Keratinocyte (primary cell): ENCODE measurements at regions not wholly inside any gene's neighbourhood (a gene's known extent, or its start where the extent isn't known, plus 50 kb on each side); places are given as distances from the start of the nearest gene placed in this dataset.

Experiments
- DNase-seq: peaks from one replicate; pipeline ENCODE4 v3.0.0-alpha.2; 2011; ENCODE audit warnings: low read depth, missing footprints, low spot score
- FAIRE-seq: peaks from 2 replicates; lab custom pipeline; 2011; peaks lifted over from hg19 to GRCh38; lab: Jason Lieb, UNC
- H2AFZ ChIP-seq: 2 replicates; pipeline ENCODE4 v1.6.0; 2012; ENCODE audit warnings: low read length, control low read depth, inconsistent platforms; ENCODE audit not compliant: control insufficient read depth
- H3K27ac ChIP-seq: 2 replicates; pipeline ENCODE4 v1.5.1; 2011; ENCODE audit warnings: low read length; ENCODE audit not compliant: control insufficient read depth, insufficient read depth
- H3K27me3 ChIP-seq: 3 replicates; pipeline ENCODE4 v1.6.0; 2011; ENCODE audit warnings: low read length; ENCODE audit not compliant: control insufficient read depth, insufficient read depth; ENCODE audit errors: extremely low read depth
- H3K36me3 ChIP-seq, 2 experiments: 2 replicates in 1 of 2; 3 replicates in 1 of 2; pipeline ENCODE4 v1.5.1; 2011; ENCODE audit warnings: low read length in 2 of 2, mild to moderate bottlenecking in 1 of 2; ENCODE audit not compliant: control insufficient read depth in 2 of 2, insufficient read depth in 2 of 2; ENCODE audit errors: extremely low read depth in 1 of 2
- H3K4me1 ChIP-seq: 3 replicates; pipeline ENCODE4 v1.5.1; 2011; ENCODE audit warnings: low read length; ENCODE audit not compliant: control insufficient read depth, insufficient read depth; ENCODE audit errors: extremely low read depth
- H3K4me2 ChIP-seq: 3 replicates; pipeline ENCODE4 v1.6.0; 2011; ENCODE audit warnings: low read depth, low read length; ENCODE audit not compliant: control insufficient read depth, insufficient read depth; ENCODE audit errors: extremely low read depth
- H3K4me3 ChIP-seq, 3 experiments: fragments of 200-600 bp in 1 of 3; sonication (generic) in 1 of 3; 2 replicates in 2 of 3; 3 replicates in 1 of 3; pipeline ENCODE4 v1.5.1; 2011 to 2016; ENCODE audit warnings: low read length in 3 of 3, mild to moderate bottlenecking in 3 of 3, control low read depth in 2 of 3, inconsistent platforms in 1 of 3, low read depth in 1 of 3, mixed read lengths in 1 of 3, mixed run types in 1 of 3, moderate library complexity in 1 of 3; ENCODE audit not compliant: control insufficient read depth in 2 of 3, insufficient read depth in 2 of 3; ENCODE audit errors: extremely low read depth in 1 of 3
- H3K79me2 ChIP-seq: 2 replicates; pipeline ENCODE4 v1.6.0; 2012; ENCODE audit warnings: low read length; ENCODE audit not compliant: control insufficient read depth, insufficient read depth
- H3K9ac ChIP-seq: 3 replicates; pipeline ENCODE4 v1.6.0; 2011; ENCODE audit warnings: low read length; ENCODE audit not compliant: control insufficient read depth, insufficient read depth; ENCODE audit errors: extremely low read depth
- H3K9me1 ChIP-seq: 3 replicates; pipeline ENCODE4 v1.6.0; 2011; ENCODE audit warnings: low read length; ENCODE audit not compliant: control insufficient read depth, insufficient read depth; ENCODE audit errors: extremely low read depth
- H3K9me3 ChIP-seq: 2 replicates; pipeline ENCODE4 v1.5.1; 2012; ENCODE audit warnings: low read depth, low read length; ENCODE audit not compliant: control insufficient read depth
- H4K20me1 ChIP-seq: 3 replicates; pipeline ENCODE4 v1.6.0; 2011; ENCODE audit warnings: low read length; ENCODE audit not compliant: control insufficient read depth, insufficient read depth; ENCODE audit errors: extremely low read depth
- CTCF ChIP-seq, 3 experiments: IDR thresholded peaks in 1 of 3; conservative IDR thresholded peaks in 1 of 3; optimal IDR thresholded peaks in 1 of 3; 2 replicates in 2 of 3; 3 replicates in 1 of 3; pipeline versions ENCODE3 to v1.5.1; 2011; ENCODE audit warnings: low read length in 3 of 3, mild to moderate bottlenecking in 3 of 3, moderate library complexity in 2 of 3, control low read depth in 1 of 3, inconsistent platforms in 1 of 3; ENCODE audit not compliant: insufficient read depth in 2 of 3; ENCODE audit errors: extremely low read depth in 1 of 3
- EZH2 ChIP-seq: IDR thresholded peaks from one replicate; pipeline ENCODE4 v1.6.1; 2012; ENCODE audit warnings: inconsistent platforms, mild to moderate bottlenecking, low read length, moderate library complexity
- dilution Hi-C: fragments of 300-500 bp; cut with MboI; formaldehyde crosslinking; loops from one replicate; pipeline ENCODE4 v1.7.0; 2020; ENCODE audit warnings: low sequenced_read_pairs; ENCODE audit not compliant: extremely low pct_ligation_motif_present

GRCh38 chr13:89029062-89029461 lies 1357.9 kb downstream of the SLITRK5 start:
- Histone ChIP-seq H3K36me3 (no peaks in the 10 kb centered on the region), H3K9me1 (no peaks in the 10 kb centered on the region), H3K9me3 (peaks cover 2% of the 10 kb centered on the region), H3K9ac (no peak overlapping the region), H4K20me1 (no peaks in the 10 kb centered on the region), H3K27ac (no peak overlapping the region), H3K4me2 (no peak overlapping the region), H3K27me3 (no peaks in the 10 kb centered on the region), H3K4me3 (no peak overlapping the region), H3K4me1 (no peaks in the 10 kb centered on the region), H3K79me2 (no peaks in the 10 kb centered on the region), H2AFZ (no peak overlapping the region)
- FAIRE-seq (no peak), DNase-seq (no peak)
- TF ChIP-seq EZH2 (no peak), CTCF (optimal IDR thresholded peaks at IDR 0.05 in 1 of 3, IDR thresholded peaks at IDR 0.05 in 1 of 3, conservative IDR thresholded peaks at IDR 0.05 in 1 of 3; ENCODE audit: extremely low read depth in 1 of 3, insufficient read depth in 2 of 3, low read length in 3 of 3) (no peak)
- dilution Hi-C loops: no loop called here

DNA sequence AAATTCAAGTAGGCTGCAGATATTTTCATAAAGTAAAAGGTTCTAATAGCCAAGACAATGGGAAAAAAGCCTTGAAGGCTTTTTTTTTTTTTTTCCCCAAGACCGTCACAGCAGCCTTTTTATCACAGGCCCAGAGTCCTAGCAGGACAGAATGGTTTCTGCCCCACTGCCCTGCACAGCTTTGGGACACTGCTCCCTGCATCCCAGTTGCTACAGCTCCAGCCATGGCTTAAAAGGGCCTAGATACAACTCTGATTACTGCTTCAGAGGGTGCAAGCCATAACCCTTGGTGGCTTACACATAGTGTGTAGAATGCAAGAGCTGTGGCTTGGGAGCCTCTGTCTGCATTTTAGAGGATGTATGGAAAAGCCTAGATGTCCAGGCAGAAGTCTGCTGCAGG lies 1362.8 kb downstream of the SLITRK5 start:
- no peaks in the 10 kb centered on the region for H3K79me2 ChIP-seq
- no peak overlapping the region for H3K4me2 ChIP-seq
- no peaks in the 10 kb centered on the region for H3K36me3 ChIP-seq
- H3K27me3 ChIP-seq: no peaks in the 10 kb centered on the region
- FAIRE-seq: no peak
- no peaks in the 10 kb centered on the region for H3K4me1 ChIP-seq
- no peak for TF ChIP-seq CTCF (optimal IDR thresholded peaks at IDR 0.05 in 1 of 3, IDR thresholded peaks at IDR 0.05 in 1 of 3, conservative IDR thresholded peaks at IDR 0.05 in 1 of 3; ENCODE audit: extremely low read depth in 1 of 3, insufficient read depth in 2 of 3, low read length in 3 of 3)
- TF ChIP-seq EZH2: no peak
- H3K9me3 ChIP-seq: peaks cover 2% of the 10 kb centered on the region
- H2AFZ ChIP-seq: no peak overlapping the region
- H4K20me1 ChIP-seq: no peaks in the 10 kb centered on the region
- dilution Hi-C loops: no loop called here
- no peak overlapping the region for H3K27ac ChIP-seq
- DNase-seq: no peak
- no peak overlapping the region for H3K4me3 ChIP-seq
- H3K9me1 ChIP-seq: no peaks in the 10 kb centered on the region
- no peak overlapping the region for H3K9ac ChIP-seq
